Activated CD4-positive, alpha-beta T cell treated with anti-CD3 and anti-CD28 coated beads, Interleukin-2, amount 50 U/mL, for 1 hour (primary cell): ENCODE measurements at regions not wholly inside any gene's neighbourhood (a gene's known extent, or its start where the extent isn't known, plus 50 kb on each side); places are given as distances from the start of the nearest gene placed in this dataset.
A peak's percentile ranks its signal among the peaks of the same experiment; 100 is the strongest.

Experiments used
- DNase-seq: peaks from one replicate; pipeline ENCODE4 v3.0.0-alpha.2; 2020

DNA sequence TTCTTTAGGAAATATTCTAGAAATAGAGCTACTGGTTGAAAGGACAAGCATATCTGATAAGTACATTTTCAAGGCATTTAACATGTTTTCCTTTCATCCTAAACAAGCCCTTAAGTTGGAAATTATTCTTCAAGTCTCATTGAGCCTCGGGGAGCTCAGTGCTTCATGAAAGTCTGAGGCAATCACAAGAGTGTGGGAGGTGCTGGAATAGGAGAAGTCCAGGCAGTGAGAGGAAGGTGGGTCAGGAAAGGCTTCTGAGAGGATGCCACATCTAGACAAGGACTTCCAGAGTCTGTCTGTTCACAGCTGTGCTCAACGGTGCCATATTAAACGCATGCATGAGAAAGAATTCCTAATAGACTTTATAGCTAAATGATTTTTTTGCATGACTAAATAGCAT lies 69.8 kb downstream of the CD83 start:
- no peak for DNase-seq

DNA sequence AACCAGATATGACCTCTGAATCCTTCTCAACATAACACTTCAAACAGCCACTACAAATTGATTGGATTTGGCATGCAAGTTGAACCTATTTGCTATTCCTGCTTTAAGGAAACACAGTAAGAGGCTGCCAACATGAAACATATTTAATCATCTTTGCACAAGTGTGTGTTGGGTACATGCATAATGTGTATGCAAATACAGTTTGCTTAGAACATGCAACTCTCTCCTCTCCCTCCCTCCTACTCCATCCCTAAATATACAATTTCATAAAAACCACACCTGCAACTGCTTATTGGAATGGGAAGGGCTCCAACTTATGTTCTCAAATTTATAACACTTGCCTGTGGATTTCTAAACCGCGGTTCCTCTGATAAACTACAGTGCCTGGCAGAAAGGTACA lies 71.5 kb downstream of the CD83 start:
- DNase-seq: no peak

DNA sequence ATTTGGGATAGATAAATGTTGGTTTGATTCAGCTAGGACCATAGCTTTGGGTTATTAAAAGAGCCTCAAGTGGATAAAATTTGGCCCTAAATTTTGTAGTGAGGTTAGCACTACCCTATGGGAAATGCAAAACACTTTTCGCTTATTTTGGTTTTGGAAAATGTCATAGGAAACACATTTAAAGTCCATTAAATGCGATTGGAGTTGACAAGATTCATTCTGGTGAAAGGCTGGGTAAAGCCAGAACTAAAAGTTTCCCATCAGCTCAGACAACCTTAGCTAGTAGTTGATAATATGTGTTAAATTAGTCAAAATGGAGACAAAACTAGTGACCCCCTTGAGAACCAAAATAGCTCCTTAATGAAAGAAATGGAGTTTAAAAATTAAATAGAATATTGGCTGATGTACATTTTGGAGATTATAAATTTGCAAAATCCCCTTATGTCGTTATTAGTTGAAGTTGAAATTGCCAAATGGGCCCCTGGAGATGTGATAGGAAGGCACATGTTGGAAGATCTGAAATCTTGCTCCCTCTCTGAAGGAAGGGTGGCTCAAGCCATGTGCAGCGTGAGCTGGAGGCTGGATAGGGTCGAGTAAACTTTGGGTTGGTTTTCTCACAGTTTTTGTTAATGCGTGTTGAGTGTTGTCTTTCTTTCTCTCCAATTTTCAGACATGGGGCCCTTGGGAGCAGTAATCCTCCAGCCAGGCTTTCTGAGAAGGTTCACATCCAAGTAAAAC lies 72.8 kb downstream of the CD83 start:
- no peak for DNase-seq

- DNase-seq: no peak
Measured at GRCh38 chr6:14190929-14191224, 73.3 kb downstream of the CD83 start.

DNA sequence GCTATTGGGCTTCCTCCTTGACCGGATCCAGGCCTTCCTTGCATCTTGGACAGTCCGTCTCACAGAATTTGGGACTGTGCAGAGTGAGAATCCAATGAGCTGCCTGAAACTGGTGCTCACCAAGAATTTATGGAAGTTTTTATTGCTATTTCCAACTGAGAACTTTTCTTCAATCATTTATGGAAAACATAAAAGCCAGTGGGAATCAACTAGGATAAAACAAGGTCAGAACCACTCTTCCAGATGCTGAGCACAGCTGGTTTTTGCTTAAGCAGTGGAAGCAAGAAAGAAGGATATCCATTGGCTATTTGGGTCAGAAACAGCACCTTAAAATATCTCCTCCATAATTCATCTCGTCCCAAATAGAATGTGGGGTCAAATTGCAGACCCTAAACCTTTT lies 74.2 kb downstream of the CD83 start:
- no peak for DNase-seq

- DNase-seq: no peak
Measured at GRCh38 chr6:14192216-14192788, 74.7 kb downstream of the CD83 start.

- DNase-seq: no peak
Measured at GRCh38 chr6:14193524-14193923, 76.0 kb downstream of the CD83 start.

DNA sequence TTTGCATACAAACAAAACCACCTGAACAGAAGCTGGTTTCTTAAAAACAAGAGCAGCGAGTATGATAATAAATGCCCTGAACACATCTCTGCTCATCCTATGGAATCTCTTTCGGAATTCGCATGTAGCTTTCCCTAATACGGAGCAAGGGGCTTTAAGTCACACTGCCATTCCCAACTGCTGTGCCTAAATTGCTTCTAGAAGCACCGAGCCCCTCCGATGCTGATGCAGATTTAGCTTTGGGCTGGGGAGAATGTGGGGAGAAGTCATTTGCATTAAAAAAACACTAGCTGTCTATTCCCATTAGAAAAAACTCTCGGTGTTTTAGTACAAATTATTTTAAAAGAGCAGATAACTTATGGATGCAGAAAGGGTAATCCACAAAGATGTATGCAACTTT lies 76.9 kb downstream of the CD83 start:
- no peak for DNase-seq

DNA sequence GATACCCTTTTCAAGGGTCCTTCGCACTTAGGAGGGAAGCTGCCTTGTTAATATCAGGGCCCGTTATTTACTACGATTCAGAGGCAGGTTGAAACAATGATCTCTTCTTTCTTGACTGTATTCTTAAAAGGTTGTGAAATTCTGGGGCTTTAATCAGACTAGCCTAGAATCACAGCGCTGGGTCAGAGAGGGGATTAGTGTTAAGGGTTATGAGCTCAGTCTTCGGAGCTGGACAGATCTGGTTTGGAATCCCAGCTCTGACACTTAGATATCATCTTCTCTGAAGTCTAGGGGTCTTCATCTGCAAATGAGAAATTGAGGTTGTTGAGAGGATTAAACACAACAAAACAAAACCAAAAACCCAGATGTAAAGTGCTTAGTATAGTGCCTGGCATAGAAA lies 77.4 kb downstream of the CD83 start:
- no peak for DNase-seq

DNA sequence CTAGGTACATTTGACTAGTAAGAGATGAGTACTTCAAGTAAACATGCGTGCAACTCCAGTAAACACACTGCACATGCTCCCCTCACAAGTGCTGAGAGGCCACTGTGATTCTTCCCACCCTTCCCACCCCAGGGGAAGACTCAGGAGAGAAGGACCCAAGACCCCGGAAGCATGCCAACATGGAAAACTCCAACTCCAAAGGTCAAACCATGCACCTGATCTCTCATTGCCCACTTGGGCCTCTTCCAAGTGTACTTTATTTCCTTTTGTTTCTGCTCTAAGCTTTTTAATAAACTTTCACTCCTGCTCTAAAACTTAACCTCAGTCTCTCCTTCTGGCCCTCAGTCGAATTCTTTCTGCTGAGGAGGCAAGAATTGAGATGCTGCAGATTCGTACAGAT lies 78.5 kb downstream of the CD83 start:
- DNase-seq: no peak

DNA sequence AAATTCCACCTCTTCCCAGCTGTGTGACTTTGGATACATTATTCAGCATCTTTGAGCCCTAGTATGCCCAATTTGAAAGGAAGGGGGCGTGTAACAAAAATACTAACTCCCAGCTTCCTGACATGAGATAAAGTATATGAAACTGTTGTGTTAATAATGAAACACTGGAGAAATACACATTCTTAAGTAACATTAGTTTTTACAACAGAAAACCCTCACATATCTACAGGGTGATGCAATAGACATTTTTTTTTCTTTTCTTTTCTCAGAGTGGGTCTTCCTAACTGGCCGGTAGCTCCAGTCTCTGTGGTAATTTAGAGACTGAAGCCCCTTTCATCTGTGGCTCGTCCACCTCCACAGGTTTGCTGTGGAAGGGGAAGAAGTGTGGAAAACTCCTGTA lies 79.5 kb downstream of the CD83 start:
- no peak for DNase-seq

DNA sequence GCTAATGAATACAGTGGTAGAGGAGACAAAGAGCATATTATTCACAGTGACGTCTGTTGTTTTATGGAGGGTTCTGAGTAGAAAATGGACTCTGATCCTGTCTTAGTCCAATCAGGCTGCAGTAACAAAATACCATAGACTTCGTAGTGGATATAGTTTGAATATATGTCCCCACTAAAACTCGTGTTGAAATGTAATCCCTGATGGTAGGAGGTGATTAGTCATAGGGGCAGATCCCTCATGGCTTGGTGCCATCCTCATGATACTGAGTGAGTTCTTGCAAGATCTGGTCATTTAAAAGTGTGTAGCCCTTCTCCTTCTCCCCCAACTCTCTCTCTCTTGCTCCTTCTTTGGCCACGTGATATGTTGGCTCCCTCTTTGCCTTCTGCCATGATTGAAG lies 82.5 kb downstream of the CD83 start:
- no peak for DNase-seq

DNA sequence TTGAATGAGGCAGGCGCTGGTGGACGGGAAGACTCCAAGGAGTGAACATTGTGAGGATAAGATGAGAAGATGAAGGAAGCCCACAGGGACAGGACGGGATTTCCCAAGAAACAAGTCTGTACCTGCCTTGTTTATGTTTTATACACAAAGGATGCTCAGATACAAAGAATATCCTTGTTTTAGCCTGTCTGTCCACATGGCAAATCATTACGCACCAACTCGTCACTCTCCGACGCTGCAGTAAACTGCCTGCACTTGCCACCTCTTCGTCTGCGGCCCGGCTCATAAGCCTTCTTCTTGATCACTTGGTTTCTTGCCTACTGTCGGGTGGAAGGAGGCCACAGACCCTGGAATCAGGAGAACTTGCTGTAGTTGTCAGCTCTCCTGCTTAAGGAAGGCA lies 85.4 kb downstream of the CD83 start:
- DNase-seq: no peak

DNA sequence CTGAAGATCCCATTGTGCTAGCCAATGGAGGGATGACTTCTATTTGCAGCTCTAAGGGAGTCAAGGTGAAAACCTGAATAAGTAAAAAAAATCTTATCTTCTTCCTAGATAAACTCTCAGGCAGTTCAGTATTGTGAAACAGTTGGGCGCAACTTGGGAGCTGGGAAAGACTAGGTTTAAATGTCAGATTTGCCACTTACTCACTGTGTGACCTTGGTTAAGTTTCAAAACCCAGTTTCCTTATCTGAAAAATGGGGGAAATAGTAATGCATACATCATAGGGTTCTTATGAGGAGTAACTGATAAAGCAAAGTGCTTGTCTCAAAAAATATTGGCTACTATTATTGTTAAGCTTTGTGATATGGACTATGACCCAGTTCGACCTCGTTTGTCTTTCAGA lies 88.8 kb downstream of the CD83 start:
- DNase-seq: no peak

GRCh38 chr6:14207448-14207847 lies 89.9 kb downstream of the CD83 start:
- no peak for DNase-seq

- no peak for DNase-seq
Measured at GRCh38 chr6:14209000-14209399, 91.4 kb downstream of the CD83 start.

GRCh38 chr6:14210077-14210476 lies 92.5 kb downstream of the CD83 start:
- DNase-seq: no peak

GRCh38 chr6:14210663-14211561 lies 93.3 kb downstream of the CD83 start:
- peak; percentile 84 for DNase-seq

- DNase-seq: peak; percentile 24
Measured at GRCh38 chr6:14211562-14211942, 94.0 kb downstream of the CD83 start.

DNA sequence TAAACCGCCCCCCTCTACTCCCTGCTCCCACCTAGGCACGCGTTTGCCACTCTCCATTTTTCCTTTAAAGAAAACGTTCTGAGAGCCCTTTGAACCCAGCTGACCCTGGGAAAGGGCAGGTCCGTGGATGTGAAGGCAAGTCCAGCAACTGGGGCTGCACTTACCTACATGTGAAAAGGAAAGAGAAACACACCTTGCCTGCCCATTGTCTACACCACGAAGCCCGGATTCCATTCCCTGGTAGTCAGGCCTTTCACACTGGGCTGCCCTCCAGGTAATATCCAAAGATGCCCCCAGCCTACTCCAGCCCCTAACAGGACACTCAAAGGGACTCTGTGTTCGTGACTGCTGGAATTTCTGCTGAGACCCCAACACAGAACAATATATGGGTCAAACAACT lies 94.4 kb downstream of the CD83 start:
- DNase-seq: no peak

DNA sequence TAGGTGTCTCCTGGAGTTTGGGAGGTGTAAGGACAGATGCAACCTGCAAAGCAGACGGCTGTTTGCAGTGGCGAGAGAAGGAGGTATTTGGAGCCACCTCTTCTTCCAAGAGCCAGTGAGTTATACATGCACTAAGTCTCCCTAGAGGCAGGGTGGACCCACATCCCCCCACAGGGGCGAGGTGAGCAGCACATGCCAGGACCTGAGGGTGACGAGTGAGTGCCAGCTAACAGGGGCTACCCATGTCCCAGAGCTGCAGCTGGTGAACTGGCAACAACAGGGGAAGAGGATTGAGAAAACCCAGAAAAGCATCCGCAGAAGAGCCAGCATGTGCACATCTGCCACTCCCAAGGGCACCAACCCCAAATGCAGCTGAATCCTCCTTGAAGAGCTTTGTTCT lies 95.1 kb downstream of the CD83 start:
- no peak for DNase-seq

DNA sequence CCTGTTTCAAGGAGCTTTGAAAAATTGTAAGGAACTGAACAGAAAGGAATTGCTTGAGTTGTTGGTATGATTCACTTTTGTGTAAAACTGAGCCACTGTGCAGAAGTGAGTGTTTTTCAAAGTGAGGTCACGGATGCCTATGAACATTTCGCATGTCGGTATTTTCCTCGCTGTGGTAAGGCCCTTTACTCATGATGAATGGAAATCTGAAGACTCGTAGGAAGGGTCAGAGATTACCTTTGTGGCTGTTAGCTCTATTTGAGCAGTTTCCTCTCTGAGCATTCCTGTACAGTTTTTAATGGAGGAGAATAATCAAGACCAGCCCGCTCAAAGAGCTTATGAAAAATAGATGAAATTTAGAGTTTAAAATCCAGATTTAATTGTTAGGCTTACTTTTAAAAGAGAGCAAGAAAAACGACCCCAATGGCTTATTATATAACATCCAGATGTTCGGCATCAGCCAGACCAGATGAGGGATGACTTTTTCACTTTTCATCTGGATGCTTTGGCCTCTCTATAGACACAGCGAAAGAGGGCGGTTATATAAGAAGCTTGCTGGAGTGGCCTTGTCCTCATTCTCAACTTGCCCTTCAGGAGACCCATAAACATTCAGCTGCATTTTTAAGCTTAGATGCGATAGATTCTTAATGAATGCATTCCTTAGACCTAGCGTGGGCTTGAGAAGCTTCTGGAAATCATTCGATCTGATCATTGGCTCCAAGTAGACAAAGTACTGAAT lies 99.5 kb downstream of the CD83 start:
- DNase-seq: no peak

- no peak for DNase-seq
Measured at GRCh38 chr6:14217728-14218518, 100.4 kb downstream of the CD83 start.
